OCI-LY3 (cell line): ENCODE measurements at regions not wholly inside any gene's neighbourhood (a gene's known extent, or its start where the extent isn't known, plus 50 kb on each side); places are given as distances from the start of the nearest gene placed in this dataset.

Experiments
- CTCF ChIP-seq: fragments of 200-600, 300-600 bp; sonication (generic); IDR thresholded peaks from 2 replicates; pipeline ENCODE4 v1.5.1; 2014; ENCODE audit warnings: antibody characterized with exemption, low read length, low read depth
- EZH2phosphoT487 ChIP-seq: fragments of 200-600 bp; shearing (Covaris generic); IDR thresholded peaks from 2 replicates; pipeline ENCODE4 v1.6.1; 2018; ENCODE audit warnings: antibody characterized with exemption, mixed run types, low read depth

DNA sequence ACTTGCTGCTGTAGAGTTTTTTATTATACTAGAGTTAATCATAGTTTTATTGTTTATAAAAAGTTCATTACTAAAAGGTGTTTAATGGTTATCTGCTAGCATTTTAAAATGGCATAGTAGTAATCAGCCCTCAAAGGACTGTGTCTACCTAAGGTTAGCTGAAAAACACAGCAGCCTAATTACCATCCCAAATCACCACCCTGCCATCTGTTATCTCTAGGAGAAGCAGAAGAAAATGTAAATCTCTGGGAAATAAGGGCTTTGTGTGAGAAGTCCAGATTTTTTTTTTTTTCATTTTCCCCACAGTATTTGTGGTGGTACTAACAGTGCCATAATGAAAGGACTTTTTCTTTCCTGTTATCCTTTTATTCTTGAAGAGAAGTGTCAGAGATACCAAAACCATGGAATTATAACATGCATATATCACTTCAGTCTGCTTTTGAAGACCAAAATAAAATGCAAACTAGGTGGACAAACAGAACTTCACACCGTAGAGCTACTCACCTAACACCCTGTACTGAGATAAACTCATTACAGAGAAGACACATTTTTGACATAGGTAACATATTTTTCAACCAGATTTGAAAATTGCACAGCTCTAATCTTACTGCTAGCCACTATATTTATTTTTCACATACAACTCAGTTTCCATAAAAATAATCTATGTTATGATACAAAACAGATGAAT lies 876.2 kb downstream of the C12orf50 start:
- TF ChIP-seq CTCF (no peak), EZH2phosphoT487 (no peak)
